RWPE2 (cell line): ENCODE measurements at regions not wholly inside any gene's neighbourhood (a gene's known extent, or its start where the extent isn't known, plus 50 kb on each side); places are given as distances from the start of the nearest gene placed in this dataset.
"Not testable (repeated sequence)": the region's sequence is repeated elsewhere in the genome, so short reads cannot be mapped to it uniquely, and the experiment has no call there.

Experiments
- ATAC-seq: fragments of 200-7000 bp; cut with Tn5 transposase; 3 replicates; pipeline ENCODE4 v1.9.1; 2021; ENCODE audit warnings: low read depth
- DNase-seq: peaks from one replicate; pipeline ENCODE4 v3.0.0-alpha.2; 2020; ENCODE audit warnings: low spot score
- H3K27ac ChIP-seq: fragments of 450-650 bp; 2 replicates; pipeline ENCODE4 v1.5.1; 2017; ENCODE audit warnings: mild to moderate bottlenecking; ENCODE audit not compliant: poor library complexity, severe bottlenecking
- H3K27me3 ChIP-seq: fragments of 250-450 bp; sonication (Bioruptor Pico); 2 replicates; pipeline ENCODE4 v1.5.1; 2021; ENCODE audit warnings: mild to moderate bottlenecking, moderate library complexity; ENCODE audit not compliant: insufficient read depth, poor library complexity, severe bottlenecking
- H3K36me3 ChIP-seq: fragments of 250-450 bp; sonication (Bioruptor Pico); 2 replicates; pipeline ENCODE4 v1.5.1; 2020; ENCODE audit warnings: low read depth, mild to moderate bottlenecking, moderate library complexity
- H3K4me1 ChIP-seq: fragments of 250-450 bp; sonication (Bioruptor Pico); 2 replicates; pipeline ENCODE4 v1.5.1; 2021; ENCODE audit warnings: mild to moderate bottlenecking, moderate library complexity; ENCODE audit not compliant: insufficient read depth, poor library complexity, severe bottlenecking
- H3K4me3 ChIP-seq: fragments of 250-450 bp; sonication (Bioruptor Pico); 2 replicates; pipeline ENCODE4 v1.5.1; 2021; ENCODE audit warnings: mild to moderate bottlenecking, moderate library complexity; ENCODE audit not compliant: severe bottlenecking
- H3K9me3 ChIP-seq: fragments of 250-450 bp; sonication (Bioruptor Pico); 2 replicates; pipeline ENCODE4 v1.5.1; 2021; ENCODE audit warnings: mild to moderate bottlenecking, moderate library complexity; ENCODE audit not compliant: severe bottlenecking
- TF ChIP-seq, protein P1 (sequence below): fragments of 450-650 bp; IDR thresholded peaks from one replicate; pipeline ENCODE4 v1.5.1; 2017; ENCODE audit warnings: mild to moderate bottlenecking, moderate library complexity; ENCODE audit not compliant: poor library complexity, severe bottlenecking

DNA sequence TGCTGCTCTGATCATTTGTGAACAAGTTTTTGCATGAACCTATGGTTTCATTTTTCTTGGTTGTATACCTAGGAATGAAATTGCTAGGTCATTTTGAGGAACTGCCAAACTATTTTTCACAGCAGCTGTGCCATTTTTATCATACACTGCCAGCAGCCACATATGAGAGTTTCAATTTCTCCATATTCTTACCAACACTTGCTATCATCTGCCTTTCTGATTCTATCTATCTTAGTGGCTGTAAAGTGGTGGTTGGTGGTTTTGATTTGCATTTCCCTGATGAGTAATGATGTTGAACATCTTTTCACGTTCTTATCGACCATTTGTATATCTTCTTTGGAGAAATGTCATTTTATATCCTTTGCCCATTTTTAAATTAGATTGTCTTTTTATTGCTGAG is 146.1 kb downstream of the C12orf75 start:
- DNase-seq (no peak), ATAC-seq (no peak)
- no peaks in the 10 kb centered on the region for H3K36me3 ChIP-seq
- no peak overlapping the region for H3K4me3 ChIP-seq
- no peaks in the 10 kb centered on the region for H3K27me3 ChIP-seq
- H3K9me3 ChIP-seq, result no peaks in the 10 kb centered on the region
- H3K27ac ChIP-seq, result no peak overlapping the region
- H3K4me1 ChIP-seq, result peaks cover 4% of the 10 kb centered on the region
- TF ChIP-seq, protein P1, sequence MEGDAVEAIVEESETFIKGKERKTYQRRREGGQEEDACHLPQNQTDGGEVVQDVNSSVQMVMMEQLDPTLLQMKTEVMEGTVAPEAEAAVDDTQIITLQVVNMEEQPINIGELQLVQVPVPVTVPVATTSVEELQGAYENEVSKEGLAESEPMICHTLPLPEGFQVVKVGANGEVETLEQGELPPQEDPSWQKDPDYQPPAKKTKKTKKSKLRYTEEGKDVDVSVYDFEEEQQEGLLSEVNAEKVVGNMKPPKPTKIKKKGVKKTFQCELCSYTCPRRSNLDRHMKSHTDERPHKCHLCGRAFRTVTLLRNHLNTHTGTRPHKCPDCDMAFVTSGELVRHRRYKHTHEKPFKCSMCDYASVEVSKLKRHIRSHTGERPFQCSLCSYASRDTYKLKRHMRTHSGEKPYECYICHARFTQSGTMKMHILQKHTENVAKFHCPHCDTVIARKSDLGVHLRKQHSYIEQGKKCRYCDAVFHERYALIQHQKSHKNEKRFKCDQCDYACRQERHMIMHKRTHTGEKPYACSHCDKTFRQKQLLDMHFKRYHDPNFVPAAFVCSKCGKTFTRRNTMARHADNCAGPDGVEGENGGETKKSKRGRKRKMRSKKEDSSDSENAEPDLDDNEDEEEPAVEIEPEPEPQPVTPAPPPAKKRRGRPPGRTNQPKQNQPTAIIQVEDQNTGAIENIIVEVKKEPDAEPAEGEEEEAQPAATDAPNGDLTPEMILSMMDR, result no peak

DNA sequence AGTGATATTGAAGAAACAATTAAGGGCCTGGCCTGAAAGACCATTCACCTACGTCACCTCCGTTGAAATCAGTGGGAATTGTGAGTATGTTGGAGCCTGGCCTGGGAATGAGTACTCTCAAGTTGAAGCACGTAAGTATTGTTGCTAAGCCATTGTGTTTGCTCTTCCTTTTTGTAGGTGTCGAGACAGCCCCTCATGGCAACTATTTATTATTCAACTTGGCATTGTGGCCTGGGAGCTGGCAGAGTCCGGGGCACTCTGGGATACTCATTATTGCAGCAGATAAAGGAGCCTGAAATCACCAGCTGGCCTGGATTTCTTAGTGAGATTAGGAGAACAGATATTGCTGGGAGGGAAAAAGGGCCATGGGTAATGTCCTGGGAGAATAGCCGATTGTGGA is 147.4 kb downstream of the C12orf75 start:
- Histone ChIP-seq H3K4me1 (peaks cover 4% of the 10 kb centered on the region), H3K36me3 (no peaks in the 10 kb centered on the region), H3K27me3 (no peaks in the 10 kb centered on the region), H3K4me3 (no peak overlapping the region), H3K27ac (no peak overlapping the region), H3K9me3 (no peaks in the 10 kb centered on the region)
- DNase-seq (no peak), ATAC-seq (no peak)
- TF ChIP-seq, protein P1, result no peak

DNA sequence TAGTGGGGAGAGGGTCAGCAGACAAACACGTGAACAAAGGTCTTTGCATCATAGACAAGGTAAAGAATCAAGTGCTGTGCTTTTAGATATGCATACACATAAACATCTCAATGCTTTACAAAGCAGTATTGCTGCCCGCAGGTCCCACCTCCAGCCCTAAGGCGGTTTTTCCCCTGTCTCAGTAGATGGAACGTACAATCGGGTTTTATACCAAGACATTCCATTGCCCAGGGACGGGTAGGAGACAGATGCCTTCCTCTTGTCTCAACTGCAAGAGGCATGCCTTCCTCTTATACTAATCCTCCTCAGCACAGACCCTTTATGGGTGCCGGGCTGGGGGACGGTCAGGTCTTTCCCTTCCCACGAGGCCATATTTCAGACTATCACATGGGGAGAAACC is 148.3 kb downstream of the C12orf75 start:
- H3K9me3 ChIP-seq, H3K36me3 ChIP-seq, H3K4me1 ChIP-seq: not testable (repeated sequence)

DNA sequence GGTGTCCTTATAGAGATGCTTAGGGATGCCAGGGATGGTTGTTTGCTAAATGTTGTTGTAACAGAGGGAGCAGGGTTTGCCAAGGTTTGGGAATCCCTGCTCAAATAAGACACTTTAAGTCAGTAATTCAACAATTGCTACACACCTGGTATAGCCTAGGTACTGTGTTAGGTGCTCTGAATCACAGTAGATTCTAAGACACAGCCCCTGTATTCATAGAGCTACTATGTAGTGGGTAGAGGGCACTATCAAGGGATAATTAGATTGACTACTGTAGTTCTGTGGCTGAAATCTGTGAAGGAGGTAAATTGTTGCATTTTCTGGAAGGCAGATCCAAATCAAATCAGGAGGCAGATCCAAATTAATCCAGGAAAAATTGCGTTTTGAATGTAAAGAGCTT is 149.2 kb downstream of the C12orf75 start:
- Histone ChIP-seq H3K4me1 (peaks cover 2% of the 10 kb centered on the region), H3K9me3 (no peaks in the 10 kb centered on the region), H3K27me3 (no peaks in the 10 kb centered on the region), H3K4me3 (no peak overlapping the region), H3K36me3 (no peaks in the 10 kb centered on the region), H3K27ac (no peak overlapping the region)
- DNase-seq (no peak), ATAC-seq (no peak)
- TF ChIP-seq, protein P1, result no peak

More for the DNA sequence above, 148.3 kb downstream of the C12orf75 start:
- ATAC-seq, H3K27ac ChIP-seq, H3K27me3 ChIP-seq, DNase-seq, H3K4me3 ChIP-seq: not testable (repeated sequence)

DNA sequence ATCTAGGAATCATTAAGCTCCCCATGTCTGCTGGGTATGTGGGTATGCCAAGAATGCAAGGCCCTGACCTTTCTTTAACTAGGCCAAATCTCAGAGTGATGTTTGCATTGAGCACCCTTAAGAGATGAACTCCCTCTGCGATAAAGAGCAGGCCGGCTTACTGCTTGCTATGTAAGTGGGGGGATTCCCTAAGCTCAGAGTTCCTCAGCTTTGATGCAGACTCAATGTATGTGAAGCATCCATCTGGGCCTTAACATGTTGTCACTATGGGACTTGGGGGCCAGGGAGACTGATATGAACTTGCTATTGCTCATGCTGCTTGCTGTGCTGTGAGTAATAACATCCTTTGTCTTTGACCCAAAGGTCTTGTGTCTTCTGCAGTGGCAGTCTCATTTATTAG is 149.7 kb downstream of the C12orf75 start:
- ATAC-seq (no peak), DNase-seq (no peak)
- no peaks in the 10 kb centered on the region for H3K36me3 ChIP-seq
- no peak overlapping the region for H3K4me3 ChIP-seq
- H3K4me1 ChIP-seq, result no peaks in the 10 kb centered on the region
- no peaks in the 10 kb centered on the region for H3K27me3 ChIP-seq
- H3K27ac ChIP-seq, result no peak overlapping the region
- no peaks in the 10 kb centered on the region for H3K9me3 ChIP-seq
- TF ChIP-seq, protein P1, result no peak
